ENCODE measurements at regions not wholly inside any gene's neighbourhood (a gene's known extent, or its start where the extent isn't known, plus 50 kb on each side); places are given as distances from the start of the nearest gene placed in this dataset.

- H3K79me2 ChIP-seq (ENCODE audit: control insufficient read depth in 1 of 2, insufficient read depth in 2 of 2, low read length in 2 of 2), result no peaks in the 10 kb centered on the region
- H2BK120ac ChIP-seq (replicated peaks; ENCODE audit: low read depth, low read length), result peak overlapping the region; percentile 26
- no peak overlapping the region for H3K4ac ChIP-seq (replicated peaks; ENCODE audit: insufficient read length, low read depth, low read length)
- H3K9ac ChIP-seq (replicated peaks in 1 of 4; ENCODE audit: extremely low read depth in 1 of 4, low read depth in 3 of 4, low read length in 3 of 4), result no peak overlapping the region
- H3K23ac ChIP-seq (ENCODE audit: insufficient read length), result no peak overlapping the region
- TF ChIP-seq MAX (IDR thresholded peaks at IDR 0.05) (no peak), CREB1 (IDR thresholded peaks at IDR 0.05) (no peak), SP1 (IDR thresholded peaks at IDR 0.05; ENCODE audit: low read depth, low read length) (no peak), BRCA1 (IDR thresholded peaks at IDR 0.05; ENCODE audit: low read depth, low read length) (no peak), SIX5 (IDR thresholded peaks at IDR 0.05; ENCODE audit: low read depth, low read length) (no peak), USF2 (IDR thresholded peaks at IDR 0.05; ENCODE audit: low read length) (no peak), RBBP5 (IDR thresholded peaks at IDR 0.05; ENCODE audit: borderline replicate concordance, low read depth, low read length) (no peak), RXRA (IDR thresholded peaks at IDR 0.05; ENCODE audit: insufficient read depth, low read depth, low read length) (no peak), MAFK (IDR thresholded peaks at IDR 0.05; ENCODE audit: low read depth, low read length) (no peak), ASH2L (IDR thresholded peaks at IDR 0.05; ENCODE audit: low read length) (no peak), SP2 (IDR thresholded peaks at IDR 0.05; ENCODE audit: low read length) (no peak), BCL11A (IDR thresholded peaks at IDR 0.05; ENCODE audit: low read depth in 2 of 2, low read length in 2 of 2) (no peak)
- TF ChIP-seq, protein P1, sequence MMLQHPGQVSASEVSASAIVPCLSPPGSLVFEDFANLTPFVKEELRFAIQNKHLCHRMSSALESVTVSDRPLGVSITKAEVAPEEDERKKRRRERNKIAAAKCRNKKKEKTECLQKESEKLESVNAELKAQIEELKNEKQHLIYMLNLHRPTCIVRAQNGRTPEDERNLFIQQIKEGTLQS (IDR thresholded peaks at IDR 0.05; ENCODE audit: insufficient read depth, low read depth, low read length), result no peak
- H2BK20ac ChIP-seq (ENCODE audit: low read length), result peak overlapping the region; percentile 69; the same call in 1 of the 2 replicates
- H3K27me3 ChIP-seq (replicated peaks in 1 of 4; ENCODE audit: control insufficient read depth in 3 of 4, extremely low read depth in 1 of 4, insufficient read depth in 3 of 4, low read length in 3 of 4), result no peaks in the 10 kb centered on the region
- H2AK5ac ChIP-seq (ENCODE audit: low read depth, low read length), result 0 out of 2 replicates have a peak overlapping the region, but pooled peaks have one; percentile 16
- no peak overlapping the region for H3K27ac ChIP-seq (ENCODE audit: low read depth, low read length)
- DNase-seq (ENCODE audit: low read depth in 1 of 2, low spot score in 2 of 2) (no peak), FAIRE-seq (no peak)
- H2AFZ ChIP-seq (ENCODE audit: low read length), result no peak overlapping the region
- H3K4me1 ChIP-seq (replicated peaks in 1 of 4; ENCODE audit: control insufficient read depth in 3 of 4, insufficient read depth in 4 of 4, low read length in 3 of 4), result peaks cover 0 to 9% (median 3%) of the 10 kb centered on the region in 4 experiments; a peak in 3 of 7 replicates
- ChIA-PET CTCF (ENCODE audit: partially characterized antibody) (no interaction called here), POLR2A (ENCODE audit: partially characterized antibody) (interaction anchor here (1.0 kb wide), 1 partner anchor 12 kb away, joined by 3 read pairs; no protein-coding TSS in a partner anchor)
- no peaks in the 10 kb centered on the region for H3K36me3 ChIP-seq (ENCODE audit: control insufficient read depth in 2 of 4, insufficient read depth in 4 of 4, low read length in 3 of 4)
- H3K23me2 ChIP-seq (ENCODE audit: low read depth, low read length), result no peaks in the 10 kb centered on the region
- H3K56ac ChIP-seq (replicated peaks; ENCODE audit: insufficient read length, low read depth, low read length), result no peak overlapping the region
- H4K91ac ChIP-seq (replicated peaks; ENCODE audit: insufficient read length, low read length), result no peak overlapping the region
- no peak overlapping the region for H2BK5ac ChIP-seq (ENCODE audit: low read depth, low read length)
- no peak overlapping the region for H2BK12ac ChIP-seq (ENCODE audit: low read depth, low read length)
- H4K20me1 ChIP-seq (replicated peaks in 1 of 2; ENCODE audit: control insufficient read depth in 1 of 2, insufficient read depth in 2 of 2, low read length in 2 of 2), result no peaks in the 10 kb centered on the region
- no peak overlapping the region for H2BK15ac ChIP-seq (ENCODE audit: low read length)
- H3K18ac ChIP-seq (ENCODE audit: extremely low read depth, low read length), result peak overlapping the region; percentile 24; the same call in 1 of the 2 replicates
- no peak overlapping the region for H3K4me3 ChIP-seq (ENCODE audit: extremely low read depth in 1 of 4, insufficient read depth in 2 of 4, low read depth in 3 of 4, low read length in 4 of 4)
- no peak overlapping the region for H4K8ac ChIP-seq (ENCODE audit: extremely low read depth, insufficient read depth, low read length)
- H4K5ac ChIP-seq (ENCODE audit: insufficient read length, low read depth, low read length), result no peak overlapping the region
- H3K79me1 ChIP-seq (ENCODE audit: low read depth, low read length), result no peaks in the 10 kb centered on the region
- H3K9me3 ChIP-seq (ENCODE audit: insufficient read depth in 2 of 2, low read depth in 1 of 2, low read length in 1 of 2), result no peaks in the 10 kb centered on the region
- WGBS, 2 experiments (ENCODE audit: extremely low coverage in 1 of 2, insufficient coverage in 1 of 2, insufficient read length in 1 of 2, insufficient replicate concordance in 2 of 2, low coverage in 1 of 2, low lambda C conversion rate in 2 of 2, missing lambda C conversion rate in 1 of 2), result 87% methylated on average over 1 of the region's 1 CpG; no CpG with 5 or more reads in 1 of the 2 experiments
- H3K14ac ChIP-seq (ENCODE audit: insufficient read length), result no peak overlapping the region
- no peak overlapping the region for H3K4me2 ChIP-seq (ENCODE audit: insufficient read depth in 1 of 2, low read depth in 2 of 2, low read length in 2 of 2)
Observed at GRCh38 chr12:126897102-126897501, 1369.9 kb upstream of the TMEM132C start.
